ENCODE measurements at regions not wholly inside any gene's neighbourhood (a gene's known extent, or its start where the extent isn't known, plus 50 kb on each side); places are given as distances from the start of the nearest gene placed in this dataset.

DNA sequence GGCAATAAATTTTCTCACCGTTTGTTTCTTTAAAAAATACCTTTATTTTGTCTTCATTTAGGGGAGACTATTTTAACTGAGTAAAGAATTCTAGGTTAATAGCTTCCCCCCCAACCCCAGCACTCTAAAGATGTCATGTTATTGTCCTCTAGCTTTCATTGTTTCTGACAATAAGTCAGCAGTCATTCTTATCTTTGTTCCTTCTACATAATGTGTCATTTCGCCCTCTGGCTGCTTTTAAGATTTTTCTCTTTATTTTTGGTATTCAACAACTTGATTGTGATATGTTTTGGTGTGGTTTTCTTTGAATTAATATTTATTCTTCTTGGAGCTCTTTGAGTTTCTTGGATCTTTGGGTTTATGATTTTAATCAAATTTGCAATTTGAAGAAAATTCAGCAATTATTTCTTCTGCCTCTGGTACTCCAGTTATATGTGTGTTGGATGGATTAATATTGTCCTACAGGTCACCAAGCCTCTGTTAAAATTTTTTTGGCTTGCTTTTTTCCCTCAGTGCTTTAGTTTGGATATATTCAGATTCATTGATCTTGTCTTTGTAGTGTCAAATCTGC is 64.6 kb upstream of the ELN start:
- Histone ChIP-seq H3K9ac (no peak overlapping the region), H3K27ac (no peak overlapping the region), H4K20me1 (no peaks in the 10 kb centered on the region), H3K36me3 (no peaks in the 10 kb centered on the region), H3K4me2 (no peak overlapping the region), H3K4me1 (no peaks in the 10 kb centered on the region), H3K27me3 (no peaks in the 10 kb centered on the region), H3K9me3 (peaks cover 24% of the 10 kb centered on the region), H3K4me3 (no peak overlapping the region)
- TF ChIP-seq Cebpa-rat (IDR thresholded peaks at IDR 0.05) = no peak

DNA sequence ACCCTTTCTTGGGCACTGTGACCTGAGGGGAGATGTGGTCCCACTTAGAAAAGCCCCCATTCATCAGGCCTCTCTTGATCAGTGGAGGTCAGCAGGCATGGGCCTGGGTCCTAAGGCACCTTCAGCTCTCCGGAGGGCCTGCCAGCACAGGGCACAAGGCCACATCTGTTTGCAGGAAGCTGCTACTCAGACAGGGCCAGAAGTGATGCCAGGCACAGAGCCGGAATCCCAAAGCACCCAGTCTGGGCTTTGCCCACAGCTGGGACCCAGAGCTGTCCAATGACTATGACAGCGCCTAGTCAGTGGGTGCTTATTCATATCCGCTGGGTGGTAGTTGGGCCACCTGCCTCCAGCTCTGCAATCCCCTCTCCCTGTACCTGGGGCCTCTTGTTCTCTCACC is 63.2 kb upstream of the ELN start:
- H4K20me1 ChIP-seq = no peaks in the 10 kb centered on the region
- no peak overlapping the region for H3K4me2 ChIP-seq
- H3K9me3 ChIP-seq = peaks cover 24% of the 10 kb centered on the region
- H3K9ac ChIP-seq = no peak overlapping the region
- H3K4me1 ChIP-seq = no peaks in the 10 kb centered on the region
- no peaks in the 10 kb centered on the region for H3K27me3 ChIP-seq
- no peaks in the 10 kb centered on the region for H3K36me3 ChIP-seq
- no peak for TF ChIP-seq Cebpa-rat (IDR thresholded peaks at IDR 0.05)
- H3K27ac ChIP-seq = no peak overlapping the region
- no peak overlapping the region for H3K4me3 ChIP-seq

DNA sequence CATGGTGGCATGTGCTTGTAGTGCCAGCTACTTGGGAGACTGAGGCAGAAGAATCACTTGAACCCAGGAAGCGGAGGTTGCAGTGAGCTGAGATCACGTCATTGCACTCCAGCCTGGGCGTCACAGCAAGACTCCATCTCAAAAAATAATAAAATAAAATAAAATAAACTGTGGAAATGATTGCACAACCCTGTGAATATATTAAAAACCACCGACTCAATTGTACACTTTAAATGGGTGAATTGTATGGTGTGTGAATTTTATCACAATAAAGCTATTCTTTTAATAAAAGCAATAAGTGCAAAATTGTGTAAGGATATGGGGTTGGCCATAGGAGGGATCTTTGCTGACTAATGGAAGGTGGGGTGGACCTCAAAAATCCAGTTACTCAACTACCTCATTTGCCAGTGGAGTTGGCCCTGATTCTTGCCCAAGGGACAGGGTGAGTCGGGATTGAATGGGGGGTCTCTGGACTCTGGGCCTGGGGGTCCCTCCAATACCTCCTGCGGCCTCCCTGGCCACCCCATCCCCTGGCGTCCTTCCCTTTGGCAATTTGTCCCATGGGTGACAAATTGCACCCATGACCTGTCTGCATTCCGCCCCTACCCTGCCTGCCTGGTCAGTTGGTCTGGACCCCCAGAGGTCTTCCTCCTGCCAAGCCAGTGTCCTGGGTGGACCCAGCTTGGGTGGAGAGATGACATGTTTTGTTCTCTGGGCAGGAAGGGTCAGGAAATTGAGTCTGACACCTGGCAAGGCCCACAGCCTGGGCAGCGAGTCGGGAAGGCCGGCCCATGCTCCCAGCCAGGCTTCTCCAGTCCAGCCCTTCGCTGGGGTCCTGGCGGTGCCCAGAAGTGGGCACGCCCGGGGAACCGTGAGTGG is 61.7 kb upstream of the ELN start:
- peak; percentile 45; the same call in 1 of the 2 replicates for TF ChIP-seq Cebpa-rat (IDR thresholded peaks at IDR 0.05)
- H3K27ac ChIP-seq = no peak overlapping the region
- H3K36me3 ChIP-seq = no peaks in the 10 kb centered on the region
- no peaks in the 10 kb centered on the region for H4K20me1 ChIP-seq
- no peak overlapping the region for H3K4me3 ChIP-seq
- H3K27me3 ChIP-seq = no peaks in the 10 kb centered on the region
- H3K4me2 ChIP-seq = no peak overlapping the region
- peaks cover 2% of the 10 kb centered on the region for H3K4me1 ChIP-seq
- H3K9me3 ChIP-seq = peaks cover 24% of the 10 kb centered on the region
- no peak overlapping the region for H3K9ac ChIP-seq

DNA sequence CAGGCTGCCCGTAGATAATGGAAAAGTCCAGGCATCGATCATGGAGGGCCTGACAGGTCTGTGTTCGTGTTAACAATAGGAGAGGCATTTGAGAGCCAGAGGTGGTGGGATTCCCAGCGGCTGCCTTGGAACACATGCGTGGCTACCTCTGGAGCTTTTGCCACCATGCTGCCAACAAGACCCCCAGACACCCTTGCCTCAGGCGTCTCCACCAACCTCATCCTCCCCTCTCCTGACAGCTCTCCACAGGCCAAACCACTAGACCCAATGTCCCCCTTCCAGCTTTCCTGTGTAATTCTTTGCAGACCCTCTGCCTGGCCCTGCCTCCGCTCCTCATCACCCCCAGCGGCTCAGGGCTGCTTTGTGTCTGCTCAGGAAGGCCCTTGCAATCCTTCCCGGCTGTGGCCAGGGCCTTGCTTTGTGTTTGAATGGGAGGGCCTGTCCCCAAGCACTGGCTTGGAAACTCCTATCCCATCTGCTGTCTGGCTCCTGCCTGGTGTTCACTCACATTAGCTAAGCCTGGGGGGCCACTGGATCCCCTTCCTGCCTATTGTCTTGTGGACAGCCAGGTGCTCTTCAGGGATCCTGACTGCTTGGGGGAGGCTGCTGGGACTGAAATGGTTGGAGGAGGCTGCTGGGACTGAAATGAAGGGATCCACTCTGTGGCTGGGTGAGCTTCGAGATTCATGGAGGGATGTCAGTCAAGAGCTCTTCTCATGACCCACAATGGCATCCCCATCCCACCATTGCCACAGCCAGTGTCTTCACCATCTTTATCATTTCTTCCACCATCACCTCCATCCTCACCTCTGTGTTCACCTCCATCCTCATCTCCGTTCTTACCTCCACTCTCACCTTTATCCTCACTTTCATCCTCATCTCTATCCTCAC is 60.8 kb upstream of the ELN start:
- no peak for TF ChIP-seq Cebpa-rat (IDR thresholded peaks at IDR 0.05)
- no peaks in the 10 kb centered on the region for H4K20me1 ChIP-seq
- H3K36me3 ChIP-seq = no peaks in the 10 kb centered on the region
- peaks cover 24% of the 10 kb centered on the region for H3K9me3 ChIP-seq
- no peak overlapping the region for H3K27ac ChIP-seq
- H3K4me1 ChIP-seq = peaks cover 10% of the 10 kb centered on the region
- H3K4me2 ChIP-seq = no peak overlapping the region
- H3K27me3 ChIP-seq = no peaks in the 10 kb centered on the region
- H3K9ac ChIP-seq = no peak overlapping the region
- H3K4me3 ChIP-seq = no peak overlapping the region

DNA sequence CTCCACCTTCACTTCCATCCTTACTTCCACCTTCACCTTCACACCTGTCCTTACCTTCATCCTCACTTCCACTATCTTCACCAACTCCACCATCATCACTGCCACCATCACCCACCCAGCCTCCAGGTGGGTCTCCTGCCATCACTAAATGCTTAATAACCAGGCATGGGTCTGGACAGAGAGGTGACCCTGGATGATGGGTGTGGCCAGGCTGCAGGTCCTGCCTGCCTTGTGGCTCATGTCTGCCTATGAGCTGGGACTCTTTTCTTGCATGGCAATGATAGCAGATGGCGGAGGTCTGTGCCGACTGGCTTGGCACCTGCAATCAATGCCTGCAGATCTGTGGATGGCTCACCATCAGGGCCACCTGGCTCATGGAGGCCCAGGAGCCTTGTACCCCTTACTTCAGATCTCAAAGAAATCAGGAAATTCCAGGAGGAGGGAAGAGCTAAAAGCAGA is 60.1 kb upstream of the ELN start:
- H3K4me2 ChIP-seq = no peak overlapping the region
- TF ChIP-seq Cebpa-rat (IDR thresholded peaks at IDR 0.05) = no peak
- H3K4me3 ChIP-seq = no peak overlapping the region
- H4K20me1 ChIP-seq = no peaks in the 10 kb centered on the region
- peaks cover 10% of the 10 kb centered on the region for H3K4me1 ChIP-seq
- H3K27me3 ChIP-seq = no peaks in the 10 kb centered on the region
- peaks cover 21% of the 10 kb centered on the region for H3K9me3 ChIP-seq
- H3K27ac ChIP-seq = no peak overlapping the region
- no peaks in the 10 kb centered on the region for H3K36me3 ChIP-seq
- no peak overlapping the region for H3K9ac ChIP-seq

DNA sequence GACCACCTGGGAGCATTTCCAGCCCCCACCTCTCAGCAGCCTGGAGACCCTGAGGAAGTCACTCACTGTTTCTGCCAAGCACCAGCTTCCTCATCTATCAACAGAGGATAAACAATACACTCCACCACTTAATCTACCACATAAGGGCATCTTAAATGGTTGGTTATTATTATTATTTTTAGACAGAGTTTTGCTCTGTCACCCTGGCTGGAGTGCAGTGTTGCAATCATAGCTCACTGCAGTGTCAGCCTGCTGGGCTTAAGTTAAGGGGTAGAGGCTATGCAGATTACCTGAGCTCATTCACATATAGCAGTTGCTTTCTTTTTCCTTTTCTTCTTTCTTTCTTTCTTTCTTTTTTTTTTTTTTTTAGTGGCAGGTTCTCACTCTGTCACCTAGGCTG is 59.5 kb upstream of the ELN start:
- Histone ChIP-seq H3K27me3 (no peaks in the 10 kb centered on the region), H3K27ac (no peak overlapping the region), H4K20me1 (no peaks in the 10 kb centered on the region), H3K36me3 (no peaks in the 10 kb centered on the region), H3K4me2 (no peak overlapping the region), H3K9ac (no peak overlapping the region), H3K9me3 (peaks cover 15% of the 10 kb centered on the region), H3K4me1 (peaks cover 10% of the 10 kb centered on the region), H3K4me3 (no peak overlapping the region)
- no peak for TF ChIP-seq Cebpa-rat (IDR thresholded peaks at IDR 0.05)

DNA sequence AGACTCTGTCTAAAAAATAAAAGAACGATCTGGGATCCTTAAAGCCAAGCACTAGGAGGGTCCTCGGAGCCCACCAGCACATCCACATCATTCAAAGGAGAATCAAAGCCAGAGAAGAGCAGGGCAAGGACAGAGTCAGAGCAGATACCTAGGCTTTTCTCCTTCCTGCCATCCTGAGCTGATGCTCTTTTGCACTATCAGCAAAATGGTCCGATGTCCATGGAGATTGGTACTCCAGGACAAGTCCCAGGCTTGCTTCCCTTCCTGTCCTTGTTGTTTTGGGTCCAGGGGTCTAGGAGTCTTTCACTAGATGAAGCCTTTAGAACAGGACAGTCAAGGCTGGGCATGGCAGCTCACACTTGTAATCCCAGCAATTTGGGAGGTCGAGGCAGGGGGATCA is 58.0 kb upstream of the ELN start:
- Histone ChIP-seq H3K27me3 (no peaks in the 10 kb centered on the region), H3K27ac (no peak overlapping the region), H3K9me3 (no peaks in the 10 kb centered on the region), H3K36me3 (no peaks in the 10 kb centered on the region), H4K20me1 (no peaks in the 10 kb centered on the region), H3K4me3 (no peak overlapping the region), H3K9ac (no peak overlapping the region), H3K4me2 (no peak overlapping the region), H3K4me1 (peaks cover 10% of the 10 kb centered on the region)
- no peak for TF ChIP-seq Cebpa-rat (IDR thresholded peaks at IDR 0.05)

DNA sequence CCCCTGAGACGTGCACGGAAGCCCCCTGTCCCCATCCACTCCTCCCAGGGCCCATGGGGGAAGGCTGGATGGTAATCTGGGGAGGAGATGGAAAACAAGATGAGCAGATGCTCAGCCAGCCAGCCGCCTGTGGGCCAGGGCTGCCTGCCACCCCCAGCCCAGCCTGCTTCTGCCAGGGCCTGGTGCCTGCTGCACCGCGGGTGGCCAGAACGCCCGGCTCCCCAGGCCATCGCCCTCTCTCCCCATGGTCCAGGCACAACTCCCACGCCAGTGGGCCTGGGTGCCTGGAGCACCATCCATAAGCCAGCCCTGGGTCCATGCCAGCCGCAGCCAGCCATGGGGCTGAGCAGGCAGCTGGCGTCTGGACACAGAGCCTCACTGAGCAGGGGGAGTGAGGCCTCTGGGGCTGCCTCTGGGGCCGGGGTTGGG is 57.2 kb upstream of the ELN start:
- no peak overlapping the region; the same call in 1 of the 2 replicates for H3K4me2 ChIP-seq

DNA sequence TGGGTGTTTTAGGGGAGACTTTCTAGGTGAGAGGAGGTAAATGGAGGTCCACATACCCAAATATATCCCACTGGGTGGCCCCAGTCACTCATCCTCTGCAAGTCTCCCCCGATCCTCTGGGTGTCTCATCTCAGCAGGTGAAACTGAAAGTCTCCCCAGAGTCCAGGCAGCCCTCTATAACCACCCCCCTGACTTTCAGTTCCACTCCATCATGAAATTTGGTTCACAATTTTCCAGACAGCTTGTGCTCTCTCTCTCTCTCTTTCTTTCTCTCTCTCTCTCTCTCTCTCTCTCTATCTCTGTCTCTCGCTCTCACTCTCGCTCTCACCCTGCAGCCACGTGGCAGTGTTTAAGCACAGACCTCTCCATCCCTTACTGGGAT is 56.7 kb upstream of the ELN start:
- H3K4me2 ChIP-seq = peak overlapping the region; percentile 37
- no peaks in the 10 kb centered on the region for H3K27me3 ChIP-seq
- H3K9me3 ChIP-seq = no peaks in the 10 kb centered on the region
- no peaks in the 10 kb centered on the region for H4K20me1 ChIP-seq
- no peak overlapping the region for H3K27ac ChIP-seq
- no peaks in the 10 kb centered on the region for H3K36me3 ChIP-seq
- no peak overlapping the region for H3K4me3 ChIP-seq
- no peak for TF ChIP-seq Cebpa-rat (IDR thresholded peaks at IDR 0.05)
- peaks cover 16% of the 10 kb centered on the region for H3K4me1 ChIP-seq
- H3K9ac ChIP-seq = no peak overlapping the region

More for the DNA sequence above, 57.2 kb upstream of the ELN start:
- Histone ChIP-seq H3K27ac (no peak overlapping the region), H3K9ac (no peak overlapping the region), H3K27me3 (no peaks in the 10 kb centered on the region), H3K36me3 (no peaks in the 10 kb centered on the region), H4K20me1 (no peaks in the 10 kb centered on the region), H3K4me3 (no peak overlapping the region), H3K9me3 (no peaks in the 10 kb centered on the region), H3K4me1 (peaks cover 11% of the 10 kb centered on the region)
- no peak for TF ChIP-seq Cebpa-rat (IDR thresholded peaks at IDR 0.05)
